Inflammatory macrophage treated with lipopolysaccharide for 1 hour (primary cell): ENCODE measurements at regions not wholly inside any gene's neighbourhood (a gene's known extent, or its start where the extent isn't known, plus 50 kb on each side); places are given as distances from the start of the nearest gene placed in this dataset.

Experiments used
- DNase-seq, 2 donors: peaks; one replicate each; pipeline ENCODE4 v3.0.0-alpha.2; 2020 to 2022

- no peak for DNase-seq
Observed at GRCh38 chr4:11342401-11342800, 86.3 kb downstream of the HS3ST1 start.

GRCh38 chr4:11341337-11342043, 87.2 kb downstream of the HS3ST1 start:
- no peak for DNase-seq

GRCh38 chr4:11338956-11339782, 89.5 kb downstream of the HS3ST1 start:
- no peak for DNase-seq

GRCh38 chr4:11337287-11337686, 91.4 kb downstream of the HS3ST1 start:
- DNase-seq, result no peak

GRCh38 chr4:11336435-11336834, 92.3 kb downstream of the HS3ST1 start:
- no peak for DNase-seq

- no peak for DNase-seq
Observed at GRCh38 chr4:11334887-11335286, 93.8 kb downstream of the HS3ST1 start.

GRCh38 chr4:11328401-11328800, 100.3 kb downstream of the HS3ST1 start:
- no peak for DNase-seq

GRCh38 chr4:11326021-11326420, 102.7 kb downstream of the HS3ST1 start:
- DNase-seq, result no peak

- DNase-seq, result no peak
Observed at GRCh38 chr4:11323771-11324170, 104.9 kb downstream of the HS3ST1 start.

- no peak for DNase-seq
Observed at GRCh38 chr4:11313157-11313943, 115.3 kb downstream of the HS3ST1 start.

GRCh38 chr4:11312389-11312788, 116.3 kb downstream of the HS3ST1 start:
- DNase-seq, result no peak

GRCh38 chr4:11301075-11301660, 127.5 kb downstream of the HS3ST1 start:
- DNase-seq, result no peak

- DNase-seq, result no peak
Observed at GRCh38 chr4:11299836-11300235, 128.9 kb downstream of the HS3ST1 start.

- no peak for DNase-seq
Observed at GRCh38 chr4:11299016-11299415, 129.7 kb downstream of the HS3ST1 start.

GRCh38 chr4:11298451-11298850, 130.2 kb downstream of the HS3ST1 start:
- DNase-seq, result no peak

GRCh38 chr4:11297627-11298026, 131.1 kb downstream of the HS3ST1 start:
- no peak for DNase-seq

- DNase-seq, result no peak
Observed at GRCh38 chr4:11297201-11297600, 131.5 kb downstream of the HS3ST1 start.

- no peak for DNase-seq
Observed at GRCh38 chr4:11293866-11294265, 134.8 kb downstream of the HS3ST1 start.

- DNase-seq, result no peak
Observed at GRCh38 chr4:11287055-11287454, 141.6 kb downstream of the HS3ST1 start.

- no peak for DNase-seq
Observed at GRCh38 chr4:11286533-11286932, 142.2 kb downstream of the HS3ST1 start.

GRCh38 chr4:11281720-11282119, 147.0 kb downstream of the HS3ST1 start:
- no peak for DNase-seq

- DNase-seq, result no peak
Observed at GRCh38 chr4:11271263-11271662, 157.4 kb downstream of the HS3ST1 start.

GRCh38 chr4:11268149-11268548, 160.5 kb downstream of the HS3ST1 start:
- DNase-seq, result no peak
